Stromal cell of bone marrow (primary cell): ENCODE measurements at regions not wholly inside any gene's neighbourhood (a gene's known extent, or its start where the extent isn't known, plus 50 kb on each side); places are given as distances from the start of the nearest gene placed in this dataset.

Experiments used
- DNase-seq: peaks from one replicate; pipeline ENCODE4 v3.0.0-alpha.2; 2012; ENCODE audit warnings: low read depth

- no peak for DNase-seq
Observed at GRCh38 chr18:42632801-42633200, 482.7 kb downstream of the RIT2 start.

- DNase-seq: no peak
Observed at GRCh38 chr18:42635378-42636048, 480.0 kb downstream of the RIT2 start.

GRCh38 chr18:42636309-42636708, 479.2 kb downstream of the RIT2 start:
- no peak for DNase-seq

- DNase-seq: no peak
Observed at GRCh38 chr18:42640160-42640559, 475.3 kb downstream of the RIT2 start.

GRCh38 chr18:42641996-42642395, 473.5 kb downstream of the RIT2 start:
- DNase-seq: no peak

GRCh38 chr18:42644729-42645131, 470.8 kb downstream of the RIT2 start:
- DNase-seq: no peak

- no peak for DNase-seq
Observed at GRCh38 chr18:42649331-42650035, 466.0 kb downstream of the RIT2 start.

GRCh38 chr18:42654556-42654955, 460.9 kb downstream of the RIT2 start:
- no peak for DNase-seq

- DNase-seq: no peak
Observed at GRCh38 chr18:42657551-42657950, 457.9 kb downstream of the RIT2 start.

- no peak for DNase-seq
Observed at GRCh38 chr18:42658171-42658570, 457.3 kb downstream of the RIT2 start.

GRCh38 chr18:42659187-42659586, 456.3 kb downstream of the RIT2 start:
- DNase-seq: no peak

- DNase-seq: no peak
Observed at GRCh38 chr18:42670860-42671259, 444.6 kb downstream of the RIT2 start.

- no peak for DNase-seq
Observed at GRCh38 chr18:42675810-42676209, 439.7 kb downstream of the RIT2 start.

- no peak for DNase-seq
Observed at GRCh38 chr18:42683094-42683493, 432.4 kb downstream of the RIT2 start.

GRCh38 chr18:42689310-42689709, 426.2 kb downstream of the RIT2 start:
- no peak for DNase-seq
